HCT116 (cell line): ENCODE measurements at regions not wholly inside any gene's neighbourhood (a gene's known extent, or its start where the extent isn't known, plus 50 kb on each side); places are given as distances from the start of the nearest gene placed in this dataset.

Experiments
- ATAC-seq: fragments of 200-7000 bp; cut with Tn5 transposase; 2 replicates; pipeline ENCODE4 v1.9.1; 2020; ENCODE audit warnings: mild to moderate bottlenecking, moderate library complexity
- BruUV-seq: library from RNA; stranded (reverse); fragments of 400-500 nt; replicated peaks from 2 replicates; lab custom pipeline; 2021; lab: Mats Ljungman, UMichigan
- CTCF ChIA-PET: fragments of 300-600 bp; sonication (Branson Sonifier 250); formaldehyde crosslinking; loops from one replicate; lab custom pipeline; 2021; ENCODE audit warnings: antibody characterized with exemption; lab: Charles Lee
- POLR2A ChIA-PET: fragments of 300-600, 350-600 bp; sonication (Branson Sonifier 250); formaldehyde crosslinking; loops from one replicate; lab custom pipeline; 2021; ENCODE audit warnings: antibody characterized with exemption; lab: Charles Lee
- RAD21 ChIA-PET, 2 experiments: fragments of 300-600 bp; sonication (Branson Sonifier 250); formaldehyde crosslinking; loops; one replicate each; lab custom pipeline; 2023; ENCODE audit warnings: low total read pairs in 2 of 2; ENCODE audit not compliant: uncharacterized antibody in 2 of 2, unreplicated experiment in 2 of 2, low non-redundant PET in 1 of 2; lab: Charles Lee
- DNase-seq: peaks from one replicate; pipeline ENCODE4 v3.0.0-alpha.2; 2010; ENCODE audit warnings: low read depth, low spot score
- H2AFZ ChIP-seq: fragments of 200-600 bp; shearing (Covaris generic), sonication (generic); 2 replicates; pipeline ENCODE4 v1.6.1; 2017; ENCODE audit warnings: low read depth, mixed run types, mixed read lengths, antibody characterized with exemption, low read length; ENCODE audit not compliant: poor library complexity, severe bottlenecking
- H3K27ac ChIP-seq: 2 replicates; pipeline ENCODE4 v1.5.1; 2012; ENCODE audit warnings: low read depth, low read length
- H3K27me3 ChIP-seq: fragments of 200-600 bp; sonication (generic); 2 replicates; pipeline ENCODE4 v1.6.1; 2016; ENCODE audit warnings: mixed run types, low read length, mixed read lengths; ENCODE audit not compliant: insufficient read depth
- H3K36me3 ChIP-seq, 2 experiments: fragments of 200-500 bp in 1 of 2; fragments of 200-600 bp in 1 of 2; sonication (Bioruptor generic) in 1 of 2; sonication (generic) in 1 of 2; 2 replicates each; pipeline versions ENCODE4 v1.5.1 to v1.6.1; 2014 to 2016; ENCODE audit warnings: low read length in 2 of 2, inconsistent platforms in 1 of 2, mixed read lengths in 1 of 2, mixed run types in 1 of 2; ENCODE audit not compliant: insufficient read depth in 2 of 2, control insufficient read depth in 1 of 2
- H3K4me1 ChIP-seq, 2 experiments: fragments of 200-600 bp in 1 of 2; sonication (generic) in 1 of 2; 2 replicates each; pipeline versions ENCODE4 v1.5.1 to v1.6.1; 2012 to 2017; ENCODE audit warnings: low read length in 2 of 2, inconsistent platforms in 1 of 2, mild to moderate bottlenecking in 1 of 2, mixed read lengths in 1 of 2, mixed run types in 1 of 2, moderate library complexity in 1 of 2; ENCODE audit not compliant: insufficient read depth in 2 of 2, control insufficient read depth in 1 of 2
- H3K4me2 ChIP-seq: fragments of 200-600 bp; sonication (generic); 2 replicates; pipeline ENCODE4 v1.6.1; 2017; ENCODE audit warnings: mixed run types, low read length, mixed read lengths
- H3K4me3 ChIP-seq, 2 experiments: fragments of 200-600 bp in 1 of 2; sonication (generic) in 1 of 2; replicated peaks in 1 of 2; 2 replicates each; pipeline ENCODE4 v1.5.1; 2011 to 2016; ENCODE audit warnings: low read length in 2 of 2, control low read depth in 1 of 2, low read depth in 1 of 2, mild to moderate bottlenecking in 1 of 2, mixed read lengths in 1 of 2, mixed run types in 1 of 2
- H3K79me2 ChIP-seq: fragments of 200-600 bp; sonication (generic); 2 replicates; pipeline ENCODE4 v1.6.1; 2017; ENCODE audit warnings: mild to moderate bottlenecking, mixed run types, low read length, moderate library complexity, mixed read lengths; ENCODE audit not compliant: insufficient read depth
- H3K9ac ChIP-seq: fragments of 200-600 bp; sonication (generic); 2 replicates; pipeline ENCODE4 v1.6.1; 2016; ENCODE audit warnings: low read length, mixed read lengths
- H3K9me2 ChIP-seq: fragments of 200-600 bp; sonication (generic), shearing (Covaris generic); 2 replicates; pipeline ENCODE4 v1.6.1; 2017; ENCODE audit warnings: mixed run types, mild to moderate bottlenecking, moderate library complexity; ENCODE audit not compliant: insufficient read depth
- H3K9me3 ChIP-seq, 2 experiments: fragments of 200-500 bp in 1 of 2; fragments of 200-600 bp in 1 of 2; sonication (Bioruptor generic) in 1 of 2; sonication (generic) in 1 of 2; 2 replicates each; pipeline ENCODE4 v1.6.1; 2014 to 2017; ENCODE audit warnings: low read length in 2 of 2, mixed read lengths in 2 of 2, inconsistent platforms in 1 of 2, low read depth in 1 of 2, mild to moderate bottlenecking in 1 of 2, mixed run types in 1 of 2, moderate library complexity in 1 of 2; ENCODE audit not compliant: control insufficient read depth in 1 of 2, insufficient read depth in 1 of 2
- H4K20me1 ChIP-seq: fragments of 200-600 bp; sonication (generic), shearing (Covaris generic); 2 replicates; pipeline ENCODE4 v1.6.1; 2017; ENCODE audit warnings: mixed run types, mild to moderate bottlenecking, moderate library complexity; ENCODE audit not compliant: insufficient read depth
- CBX3 ChIP-seq: IDR thresholded peaks from 2 replicates; pipeline ENCODE4 v1.6.1; 2012; ENCODE audit warnings: low read depth
- EZH2 ChIP-seq: fragments of 200-600 bp; sonication (generic); IDR thresholded peaks from 2 replicates; pipeline ENCODE4 v1.6.1; 2017; ENCODE audit warnings: antibody characterized with exemption, mixed run types
- JUND ChIP-seq: IDR thresholded peaks from 2 replicates; pipeline ENCODE4 v1.6.1; 2012
- SP1 ChIP-seq: IDR thresholded peaks from 2 replicates; pipeline ENCODE4 v1.6.1; 2012; ENCODE audit warnings: low read depth
- YY1 ChIP-seq: IDR thresholded peaks from 2 replicates; pipeline ENCODE4 v1.6.1; 2011; ENCODE audit warnings: low read length, low read depth, moderate library complexity, mild to moderate bottlenecking; ENCODE audit not compliant: insufficient replicate concordance; ENCODE audit errors: extremely low read depth
- ZFX ChIP-seq: fragments of 450-650 bp; IDR thresholded peaks from 2 replicates; pipeline ENCODE4 v1.6.1; 2017
- intact Hi-C: fragments of 100-400 bp; cut with micrococcal nuclease; formaldehyde crosslinking; loops from 2 replicates; pipeline ENCODE4 v1.10.0; 2022
- TF ChIP-seq, protein P1 (sequence below), 3 experiments: fragments of 200-600 bp in 1 of 3; sonication (generic) in 1 of 3; IDR thresholded peaks in 2 of 3; conservative IDR thresholded peaks in 1 of 3; 2 replicates each; pipeline ENCODE4 v1.5.1; 2012 to 2017; ENCODE audit warnings: low read depth in 2 of 3, low read length in 2 of 3, antibody characterized with exemption in 1 of 3, borderline replicate concordance in 1 of 3, control low read depth in 1 of 3, mild to moderate bottlenecking in 1 of 3, mixed read lengths in 1 of 3, mixed run types in 1 of 3, moderate library complexity in 1 of 3; ENCODE audit not compliant: insufficient read depth in 1 of 3
- TF ChIP-seq, protein P2 (sequence below): IDR thresholded peaks from 2 replicates; pipeline ENCODE4 v1.6.1; 2012
- TF ChIP-seq, protein P3 (sequence below): IDR thresholded peaks from 2 replicates; pipeline ENCODE4 v1.6.1; 2012; ENCODE audit warnings: low read depth
- TF ChIP-seq, protein P4 (sequence below): IDR thresholded peaks from 2 replicates; pipeline ENCODE4 v1.6.1; 2011; ENCODE audit warnings: mild to moderate bottlenecking, low read length, moderate library complexity; ENCODE audit not compliant: insufficient replicate concordance; ENCODE audit errors: extremely low read depth

DNA sequence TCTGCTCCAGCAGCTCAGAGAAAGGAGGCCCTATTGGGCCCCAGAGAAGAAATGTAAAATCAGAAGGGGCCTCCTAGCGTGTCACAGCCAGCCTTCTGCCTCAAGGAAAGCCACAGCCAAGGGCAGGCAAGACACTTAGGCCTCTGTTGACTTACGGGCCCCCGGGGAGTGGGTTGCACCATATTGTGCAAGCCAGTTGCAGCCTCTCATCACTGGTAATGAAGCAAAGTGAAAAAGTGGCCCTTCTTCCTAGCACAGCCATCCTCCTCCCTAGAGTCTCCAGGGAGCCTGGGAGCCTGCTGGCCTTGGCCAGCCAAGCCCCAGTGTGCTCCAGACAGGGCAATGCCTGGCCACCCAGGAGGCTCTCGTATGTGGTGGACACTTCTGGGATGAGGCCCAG, 56.2 kb upstream of the GDF10 start:
- H3K9me3 ChIP-seq: no peaks in the 10 kb centered on the region
- H3K36me3 ChIP-seq: no peaks in the 10 kb centered on the region
- H3K4me3 ChIP-seq: no peak overlapping the region
- intact Hi-C loops: no loop called here
- H3K9ac ChIP-seq: no peak overlapping the region
- H2AFZ ChIP-seq: no peak overlapping the region
- no peak for TF ChIP-seq YY1
- TF ChIP-seq, protein P1, sequence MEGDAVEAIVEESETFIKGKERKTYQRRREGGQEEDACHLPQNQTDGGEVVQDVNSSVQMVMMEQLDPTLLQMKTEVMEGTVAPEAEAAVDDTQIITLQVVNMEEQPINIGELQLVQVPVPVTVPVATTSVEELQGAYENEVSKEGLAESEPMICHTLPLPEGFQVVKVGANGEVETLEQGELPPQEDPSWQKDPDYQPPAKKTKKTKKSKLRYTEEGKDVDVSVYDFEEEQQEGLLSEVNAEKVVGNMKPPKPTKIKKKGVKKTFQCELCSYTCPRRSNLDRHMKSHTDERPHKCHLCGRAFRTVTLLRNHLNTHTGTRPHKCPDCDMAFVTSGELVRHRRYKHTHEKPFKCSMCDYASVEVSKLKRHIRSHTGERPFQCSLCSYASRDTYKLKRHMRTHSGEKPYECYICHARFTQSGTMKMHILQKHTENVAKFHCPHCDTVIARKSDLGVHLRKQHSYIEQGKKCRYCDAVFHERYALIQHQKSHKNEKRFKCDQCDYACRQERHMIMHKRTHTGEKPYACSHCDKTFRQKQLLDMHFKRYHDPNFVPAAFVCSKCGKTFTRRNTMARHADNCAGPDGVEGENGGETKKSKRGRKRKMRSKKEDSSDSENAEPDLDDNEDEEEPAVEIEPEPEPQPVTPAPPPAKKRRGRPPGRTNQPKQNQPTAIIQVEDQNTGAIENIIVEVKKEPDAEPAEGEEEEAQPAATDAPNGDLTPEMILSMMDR (IDR thresholded peaks at IDR 0.05 in 2 of 3, conservative IDR thresholded peaks at IDR 0.05 in 1 of 3; ENCODE audit: borderline replicate concordance in 1 of 3, insufficient read depth in 1 of 3, low read depth in 2 of 3, low read length in 2 of 3): no peak
- TF ChIP-seq, protein P2, sequence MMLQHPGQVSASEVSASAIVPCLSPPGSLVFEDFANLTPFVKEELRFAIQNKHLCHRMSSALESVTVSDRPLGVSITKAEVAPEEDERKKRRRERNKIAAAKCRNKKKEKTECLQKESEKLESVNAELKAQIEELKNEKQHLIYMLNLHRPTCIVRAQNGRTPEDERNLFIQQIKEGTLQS: no peak
- TF ChIP-seq, protein P3, sequence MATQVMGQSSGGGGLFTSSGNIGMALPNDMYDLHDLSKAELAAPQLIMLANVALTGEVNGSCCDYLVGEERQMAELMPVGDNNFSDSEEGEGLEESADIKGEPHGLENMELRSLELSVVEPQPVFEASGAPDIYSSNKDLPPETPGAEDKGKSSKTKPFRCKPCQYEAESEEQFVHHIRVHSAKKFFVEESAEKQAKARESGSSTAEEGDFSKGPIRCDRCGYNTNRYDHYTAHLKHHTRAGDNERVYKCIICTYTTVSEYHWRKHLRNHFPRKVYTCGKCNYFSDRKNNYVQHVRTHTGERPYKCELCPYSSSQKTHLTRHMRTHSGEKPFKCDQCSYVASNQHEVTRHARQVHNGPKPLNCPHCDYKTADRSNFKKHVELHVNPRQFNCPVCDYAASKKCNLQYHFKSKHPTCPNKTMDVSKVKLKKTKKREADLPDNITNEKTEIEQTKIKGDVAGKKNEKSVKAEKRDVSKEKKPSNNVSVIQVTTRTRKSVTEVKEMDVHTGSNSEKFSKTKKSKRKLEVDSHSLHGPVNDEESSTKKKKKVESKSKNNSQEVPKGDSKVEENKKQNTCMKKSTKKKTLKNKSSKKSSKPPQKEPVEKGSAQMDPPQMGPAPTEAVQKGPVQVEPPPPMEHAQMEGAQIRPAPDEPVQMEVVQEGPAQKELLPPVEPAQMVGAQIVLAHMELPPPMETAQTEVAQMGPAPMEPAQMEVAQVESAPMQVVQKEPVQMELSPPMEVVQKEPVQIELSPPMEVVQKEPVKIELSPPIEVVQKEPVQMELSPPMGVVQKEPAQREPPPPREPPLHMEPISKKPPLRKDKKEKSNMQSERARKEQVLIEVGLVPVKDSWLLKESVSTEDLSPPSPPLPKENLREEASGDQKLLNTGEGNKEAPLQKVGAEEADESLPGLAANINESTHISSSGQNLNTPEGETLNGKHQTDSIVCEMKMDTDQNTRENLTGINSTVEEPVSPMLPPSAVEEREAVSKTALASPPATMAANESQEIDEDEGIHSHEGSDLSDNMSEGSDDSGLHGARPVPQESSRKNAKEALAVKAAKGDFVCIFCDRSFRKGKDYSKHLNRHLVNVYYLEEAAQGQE: no peak
- no peak for TF ChIP-seq SP1
- TF ChIP-seq, protein P4, sequence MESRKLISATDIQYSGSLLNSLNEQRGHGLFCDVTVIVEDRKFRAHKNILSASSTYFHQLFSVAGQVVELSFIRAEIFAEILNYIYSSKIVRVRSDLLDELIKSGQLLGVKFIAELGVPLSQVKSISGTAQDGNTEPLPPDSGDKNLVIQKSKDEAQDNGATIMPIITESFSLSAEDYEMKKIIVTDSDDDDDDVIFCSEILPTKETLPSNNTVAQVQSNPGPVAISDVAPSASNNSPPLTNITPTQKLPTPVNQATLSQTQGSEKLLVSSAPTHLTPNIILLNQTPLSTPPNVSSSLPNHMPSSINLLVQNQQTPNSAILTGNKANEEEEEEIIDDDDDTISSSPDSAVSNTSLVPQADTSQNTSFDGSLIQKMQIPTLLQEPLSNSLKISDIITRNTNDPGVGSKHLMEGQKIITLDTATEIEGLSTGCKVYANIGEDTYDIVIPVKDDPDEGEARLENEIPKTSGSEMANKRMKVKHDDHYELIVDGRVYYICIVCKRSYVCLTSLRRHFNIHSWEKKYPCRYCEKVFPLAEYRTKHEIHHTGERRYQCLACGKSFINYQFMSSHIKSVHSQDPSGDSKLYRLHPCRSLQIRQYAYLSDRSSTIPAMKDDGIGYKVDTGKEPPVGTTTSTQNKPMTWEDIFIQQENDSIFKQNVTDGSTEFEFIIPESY: no peak
- no peak for TF ChIP-seq ZFX
- no peak for TF ChIP-seq JUND
- no peak for TF ChIP-seq CBX3
- TF ChIP-seq EZH2: no peak
- TF ChIP-seq, all 23 proteins: peak for 0
- Histone ChIP-seq H3K4me2 (no peak overlapping the region), H3K79me2 (no peaks in the 10 kb centered on the region), H3K9me2 (no peaks in the 10 kb centered on the region), H4K20me1 (no peaks in the 10 kb centered on the region), H3K27ac (no peak overlapping the region), H3K4me1 (no peaks in the 10 kb centered on the region), H3K27me3 (peaks cover 14% of the 10 kb centered on the region; the same call in 1 of the 2 replicates)
- ChIA-PET CTCF (no interaction called here), POLR2A (no interaction called here), RAD21 (no interaction called here)
- ATAC-seq (no peak), DNase-seq (no peak)
- no TSS peak for BruUV-seq
